Kidney (tissue), 13 donors: ENCODE measurements at regions not wholly inside any gene's neighbourhood (a gene's known extent, or its start where the extent isn't known, plus 50 kb on each side); places are given as distances from the start of the nearest gene placed in this dataset.

Source experiments
- DNase-seq, 5 donors: peaks; one replicate each; pipeline ENCODE4 v3.0.0-alpha.2; 2013 to 2020
- FAIRE-seq: peaks from 2 replicates; lab custom pipeline; 2012; peaks lifted over from hg19 to GRCh38; lab: Jason Lieb, UNC
- H3K27ac ChIP-seq, 2 donors: one replicate each; pipeline ENCODE4 v1.7.0; 2013; ENCODE audit warnings: low read depth in 2 of 2, low read length in 2 of 2, inconsistent platforms in 1 of 2
- H3K27me3 ChIP-seq: one replicate; pipeline ENCODE4 v1.7.1; 2013; ENCODE audit warnings: low read length, inconsistent platforms; ENCODE audit not compliant: control insufficient read depth, insufficient read depth
- H3K36me3 ChIP-seq, 3 donors: one replicate each; pipeline versions ENCODE4 v1.7.0 to v1.7.1; 2013; ENCODE audit warnings: low read length in 3 of 3, control low read depth in 1 of 3, inconsistent platforms in 1 of 3; ENCODE audit not compliant: insufficient read depth in 3 of 3, control insufficient read depth in 2 of 3
- H3K4me1 ChIP-seq, 3 donors: one replicate each; pipeline versions ENCODE4 v1.7.0 to v1.7.1; 2013; ENCODE audit warnings: low read length in 3 of 3, inconsistent platforms in 1 of 3, low read depth in 1 of 3; ENCODE audit not compliant: control insufficient read depth in 2 of 3, insufficient read depth in 2 of 3
- H3K4me3 ChIP-seq, 3 donors: one replicate each; pipeline versions ENCODE4 v1.7.0 to v1.8.1; 2013; ENCODE audit warnings: low read length in 3 of 3, control low read depth in 1 of 3, inconsistent platforms in 1 of 3
- H3K9ac ChIP-seq, 3 donors: one replicate each; pipeline versions ENCODE4 v1.7.0 to v1.7.1; 2013; ENCODE audit warnings: low read length in 3 of 3, control low read depth in 1 of 3, inconsistent platforms in 1 of 3
- H3K9me3 ChIP-seq, 3 donors: one replicate each; pipeline versions ENCODE4 v1.7.0 to v1.7.1; 2013; ENCODE audit warnings: low read length in 3 of 3, control low read depth in 1 of 3, inconsistent platforms in 1 of 3; ENCODE audit not compliant: control insufficient read depth in 2 of 3, insufficient read depth in 1 of 3
- intact Hi-C: fragments of 100-400 bp; cut with DNase I; formaldehyde crosslinking; loops from one replicate; pipeline ENCODE4 v1.11.1; 2022
- TF ChIP-seq, protein P1 (sequence below): IDR thresholded peaks from 3 replicates; pipeline ENCODE4 v1.5.1; 2012; ENCODE audit warnings: mild to moderate bottlenecking, moderate library complexity, borderline replicate concordance; ENCODE audit not compliant: insufficient read depth; ENCODE audit errors: extremely low read depth
- donor health status: control.
- donor health status: control.
- donor health status: control.
- donor health status: control.
- donor health status: control.
- donor health status: DM: yes; HTN: yes; CAD: no.
- donor health status: Normal renal cell carcinoma (clear cell type).

DNA sequence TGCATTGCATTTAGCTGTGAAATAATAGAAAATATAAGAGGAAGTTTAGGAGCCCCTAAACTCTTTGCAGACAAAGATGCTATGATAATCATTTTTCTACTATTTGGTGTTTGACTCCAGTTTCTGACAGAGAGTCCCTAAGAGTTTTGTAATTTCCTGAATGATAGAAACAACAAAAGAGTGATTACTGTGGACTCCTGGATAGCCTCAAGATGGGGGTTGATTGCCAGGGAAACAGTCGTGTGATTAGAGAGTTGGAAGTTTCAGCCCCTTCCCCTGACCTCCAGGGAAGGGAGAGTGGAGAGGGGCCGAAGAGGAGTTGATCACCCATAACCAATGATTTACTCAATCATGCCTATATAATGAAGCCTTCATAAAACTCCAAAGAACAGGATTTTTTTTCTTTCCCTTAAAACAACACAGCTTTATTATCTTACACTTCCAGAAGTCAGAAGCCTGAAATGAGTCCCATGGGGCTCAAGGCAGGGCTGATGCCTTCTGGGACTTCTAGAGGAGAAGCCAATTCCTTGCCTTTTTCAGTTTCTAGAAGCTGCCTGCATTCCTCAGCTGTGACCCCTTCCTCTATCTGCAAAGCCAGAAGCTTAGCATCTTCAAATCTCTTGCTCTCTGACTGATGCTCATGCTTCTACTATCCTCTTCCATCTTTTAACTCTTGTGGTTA, 292.3 kb upstream of the ZPLD1 start:
- Histone ChIP-seq H3K36me3 (no peaks in the 10 kb centered on the region), H3K27me3 (no peaks in the 10 kb centered on the region), H3K4me3 (no peak overlapping the region), H3K9me3 (no peaks in the 10 kb centered on the region), H3K4me1 (no peaks in the 10 kb centered on the region), H3K9ac (no peak overlapping the region), H3K27ac (no peak overlapping the region)
- intact Hi-C loops = no loop called here
- DNase-seq (peak in 1 of 5 donors; percentile 41), FAIRE-seq (no peak)
- TF ChIP-seq, protein P1, sequence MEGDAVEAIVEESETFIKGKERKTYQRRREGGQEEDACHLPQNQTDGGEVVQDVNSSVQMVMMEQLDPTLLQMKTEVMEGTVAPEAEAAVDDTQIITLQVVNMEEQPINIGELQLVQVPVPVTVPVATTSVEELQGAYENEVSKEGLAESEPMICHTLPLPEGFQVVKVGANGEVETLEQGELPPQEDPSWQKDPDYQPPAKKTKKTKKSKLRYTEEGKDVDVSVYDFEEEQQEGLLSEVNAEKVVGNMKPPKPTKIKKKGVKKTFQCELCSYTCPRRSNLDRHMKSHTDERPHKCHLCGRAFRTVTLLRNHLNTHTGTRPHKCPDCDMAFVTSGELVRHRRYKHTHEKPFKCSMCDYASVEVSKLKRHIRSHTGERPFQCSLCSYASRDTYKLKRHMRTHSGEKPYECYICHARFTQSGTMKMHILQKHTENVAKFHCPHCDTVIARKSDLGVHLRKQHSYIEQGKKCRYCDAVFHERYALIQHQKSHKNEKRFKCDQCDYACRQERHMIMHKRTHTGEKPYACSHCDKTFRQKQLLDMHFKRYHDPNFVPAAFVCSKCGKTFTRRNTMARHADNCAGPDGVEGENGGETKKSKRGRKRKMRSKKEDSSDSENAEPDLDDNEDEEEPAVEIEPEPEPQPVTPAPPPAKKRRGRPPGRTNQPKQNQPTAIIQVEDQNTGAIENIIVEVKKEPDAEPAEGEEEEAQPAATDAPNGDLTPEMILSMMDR = no peak

- FAIRE-seq (no peak), DNase-seq (no peak)
- H3K27ac ChIP-seq = no peak overlapping the region
- H3K36me3 ChIP-seq = no peaks in the 10 kb centered on the region
- H3K4me3 ChIP-seq = no peak overlapping the region
- H3K27me3 ChIP-seq = no peaks in the 10 kb centered on the region
- H3K9ac ChIP-seq = no peak overlapping the region
- H3K9me3 ChIP-seq = no peaks in the 10 kb centered on the region
- no peaks in the 10 kb centered on the region for H3K4me1 ChIP-seq
- intact Hi-C loops = no loop called here
- TF ChIP-seq, protein P1 = no peak
Observed at GRCh38 chr3:102143536-102143935, 291.3 kb upstream of the ZPLD1 start.

- TF ChIP-seq, protein P1 = no peak
- Histone ChIP-seq H3K9ac (no peak overlapping the region), H3K27ac (no peak overlapping the region), H3K36me3 (no peaks in the 10 kb centered on the region), H3K9me3 (no peaks in the 10 kb centered on the region), H3K27me3 (no peaks in the 10 kb centered on the region), H3K4me3 (no peak overlapping the region), H3K4me1 (no peaks in the 10 kb centered on the region)
- no peak for DNase-seq
- intact Hi-C loops = no loop called here
- no peak for FAIRE-seq
Observed at GRCh38 chr3:102144063-102144462, 290.8 kb upstream of the ZPLD1 start.
